Lower lobe of right lung (tissue), 2 donors: ENCODE measurements at regions not wholly inside any gene's neighbourhood (a gene's known extent, or its start where the extent isn't known, plus 50 kb on each side); places are given as distances from the start of the nearest gene placed in this dataset.

Experiments
- ATAC-seq, 2 donors: fragments of 200-7000 bp; cut with Tn5 transposase; one replicate each; pipeline ENCODE4 v1.9.1; 2020 to 2022; ENCODE audit warnings: mild to moderate bottlenecking in 2 of 2, moderate library complexity in 2 of 2
- DNase-seq: peaks from one replicate; pipeline ENCODE4 v3.0.0-alpha.2; 2020
- H3K27ac ChIP-seq: fragments of 200-600 bp; one replicate; pipeline ENCODE4 v1.8.0; 2022
- H3K27me3 ChIP-seq: fragments of 200-600 bp; one replicate; pipeline ENCODE4 v1.8.0; 2022; ENCODE audit warnings: low read depth
- H3K36me3 ChIP-seq: fragments of 200-600 bp; one replicate; pipeline ENCODE4 v1.8.0; 2022; ENCODE audit warnings: mild to moderate bottlenecking
- H3K4me1 ChIP-seq: fragments of 200-600 bp; one replicate; pipeline ENCODE4 v1.8.0; 2022
- H3K4me3 ChIP-seq: fragments of 200-600 bp; one replicate; pipeline ENCODE4 v1.8.0; 2022; ENCODE audit warnings: mild to moderate bottlenecking
- H3K9me3 ChIP-seq: fragments of 200-600 bp; one replicate; pipeline ENCODE4 v1.8.0; 2022
- intact Hi-C: fragments of 100-400 bp; cut with DNase I; formaldehyde crosslinking; loops from one replicate; pipeline ENCODE4 v1.11.0; 2022
- TF ChIP-seq, protein P1 (sequence below): fragments of 200-600 bp; IDR thresholded peaks from one replicate; pipeline ENCODE4 v1.8.0; 2022; ENCODE audit warnings: antibody characterized with exemption, mild to moderate bottlenecking
- donor health status: DM: no; HTN: yes; CAD: no; lungs with severe emphysema.

DNA sequence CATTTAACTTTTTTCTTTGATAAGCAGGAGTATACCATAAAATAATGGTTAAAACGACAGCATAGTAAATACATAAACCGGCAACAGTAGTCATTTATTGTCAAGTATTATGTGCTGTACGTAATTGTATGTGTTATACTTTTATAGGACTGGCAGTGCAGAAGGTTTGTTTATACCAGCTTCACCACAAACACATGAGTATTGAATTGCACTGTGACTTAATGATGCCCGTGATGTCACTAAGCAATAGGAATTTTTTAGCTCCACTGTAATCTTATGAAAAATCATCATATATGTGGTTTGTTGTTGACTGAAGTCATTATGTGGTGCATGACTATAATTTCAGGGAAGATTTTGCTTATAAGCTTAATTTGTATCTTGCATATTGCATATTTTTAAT is 424.6 kb downstream of the PABPC4L start:
- no peaks in the 10 kb centered on the region for H3K27me3 ChIP-seq
- intact Hi-C loops, result no loop called here
- no peaks in the 10 kb centered on the region for H3K36me3 ChIP-seq
- ATAC-seq (no peak), DNase-seq (no peak)
- H3K4me3 ChIP-seq, result no peak overlapping the region
- H3K9me3 ChIP-seq, result no peaks in the 10 kb centered on the region
- H3K27ac ChIP-seq, result no peak overlapping the region
- H3K4me1 ChIP-seq, result no peaks in the 10 kb centered on the region
- TF ChIP-seq, protein P1, sequence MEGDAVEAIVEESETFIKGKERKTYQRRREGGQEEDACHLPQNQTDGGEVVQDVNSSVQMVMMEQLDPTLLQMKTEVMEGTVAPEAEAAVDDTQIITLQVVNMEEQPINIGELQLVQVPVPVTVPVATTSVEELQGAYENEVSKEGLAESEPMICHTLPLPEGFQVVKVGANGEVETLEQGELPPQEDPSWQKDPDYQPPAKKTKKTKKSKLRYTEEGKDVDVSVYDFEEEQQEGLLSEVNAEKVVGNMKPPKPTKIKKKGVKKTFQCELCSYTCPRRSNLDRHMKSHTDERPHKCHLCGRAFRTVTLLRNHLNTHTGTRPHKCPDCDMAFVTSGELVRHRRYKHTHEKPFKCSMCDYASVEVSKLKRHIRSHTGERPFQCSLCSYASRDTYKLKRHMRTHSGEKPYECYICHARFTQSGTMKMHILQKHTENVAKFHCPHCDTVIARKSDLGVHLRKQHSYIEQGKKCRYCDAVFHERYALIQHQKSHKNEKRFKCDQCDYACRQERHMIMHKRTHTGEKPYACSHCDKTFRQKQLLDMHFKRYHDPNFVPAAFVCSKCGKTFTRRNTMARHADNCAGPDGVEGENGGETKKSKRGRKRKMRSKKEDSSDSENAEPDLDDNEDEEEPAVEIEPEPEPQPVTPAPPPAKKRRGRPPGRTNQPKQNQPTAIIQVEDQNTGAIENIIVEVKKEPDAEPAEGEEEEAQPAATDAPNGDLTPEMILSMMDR, result no peak

DNA sequence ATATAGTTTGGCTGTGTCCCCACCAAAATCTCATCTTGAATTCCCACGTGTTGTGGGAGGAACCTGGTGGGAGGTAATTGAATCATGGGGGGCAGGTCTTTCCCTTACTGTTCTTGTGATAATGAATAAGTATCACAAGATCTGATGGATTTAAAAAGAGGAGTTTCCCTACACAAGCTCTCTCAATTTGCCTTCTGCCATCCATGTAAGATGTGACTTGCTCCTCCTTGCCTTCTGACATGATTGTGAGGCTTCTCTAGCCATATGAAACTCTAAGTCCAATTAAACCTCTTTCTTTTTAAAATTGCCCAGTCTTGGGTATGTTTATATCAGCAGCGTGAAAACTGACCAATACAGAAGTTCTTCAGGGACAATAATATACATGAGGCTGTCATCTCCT is 425.1 kb downstream of the PABPC4L start:
- DNase-seq (no peak), ATAC-seq (no peak)
- TF ChIP-seq, protein P1, result no peak
- Histone ChIP-seq H3K4me3 (no peak overlapping the region), H3K9me3 (no peaks in the 10 kb centered on the region), H3K4me1 (no peaks in the 10 kb centered on the region), H3K36me3 (no peaks in the 10 kb centered on the region), H3K27me3 (no peaks in the 10 kb centered on the region), H3K27ac (no peak overlapping the region)
- intact Hi-C loops, result no loop called here

DNA sequence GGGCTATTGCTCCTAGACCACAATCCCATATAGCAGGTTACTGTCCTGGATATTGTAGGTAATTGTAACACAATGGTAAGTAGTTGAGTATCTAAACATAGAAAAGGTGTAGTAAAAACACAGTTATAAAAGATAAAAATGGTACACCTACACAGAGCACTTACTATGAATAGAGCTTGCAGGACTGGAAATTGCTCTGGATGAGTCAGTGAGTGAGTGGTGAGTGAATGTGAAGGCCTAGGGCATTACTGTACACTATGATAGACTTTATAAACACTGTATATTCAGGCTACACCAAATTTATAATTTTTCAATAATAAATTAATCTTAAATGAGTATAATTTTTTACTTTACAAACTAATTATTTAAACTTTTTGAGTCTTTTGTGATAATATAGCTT is 425.7 kb downstream of the PABPC4L start:
- intact Hi-C loops, result no loop called here
- ATAC-seq, result no peak

DNA sequence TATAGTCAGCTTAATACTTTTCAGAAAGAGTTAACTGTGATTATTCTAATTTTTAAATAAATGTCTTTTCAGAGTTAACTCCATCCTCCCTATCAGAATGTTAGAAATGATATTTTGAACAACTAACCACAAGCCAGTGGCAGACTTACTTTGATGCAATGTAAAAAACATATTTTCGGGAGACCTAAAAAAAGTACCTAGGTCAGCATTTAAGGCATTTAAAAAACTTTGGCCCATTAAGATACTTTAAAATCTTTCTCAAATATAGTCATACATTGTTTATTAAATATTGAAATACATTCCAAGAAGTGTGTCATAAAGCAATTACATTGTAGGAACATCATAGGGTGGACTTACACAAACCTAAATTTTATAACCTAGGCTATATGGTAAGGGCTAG is 426.1 kb downstream of the PABPC4L start:
- DNase-seq (no peak), ATAC-seq (no peak)
- no peaks in the 10 kb centered on the region for H3K36me3 ChIP-seq
- no peaks in the 10 kb centered on the region for H3K9me3 ChIP-seq
- H3K27me3 ChIP-seq, result no peaks in the 10 kb centered on the region
- no peaks in the 10 kb centered on the region for H3K4me1 ChIP-seq
- no peak overlapping the region for H3K27ac ChIP-seq
- H3K4me3 ChIP-seq, result no peak overlapping the region
- intact Hi-C loops, result no loop called here
- TF ChIP-seq, protein P1, result no peak

More for the DNA sequence above, 425.7 kb downstream of the PABPC4L start:
- Histone ChIP-seq H3K9me3 (no peaks in the 10 kb centered on the region), H3K36me3 (no peaks in the 10 kb centered on the region), H3K4me3 (no peak overlapping the region), H3K27me3 (no peaks in the 10 kb centered on the region), H3K4me1 (no peaks in the 10 kb centered on the region), H3K27ac (no peak overlapping the region)
- no peak for DNase-seq
- TF ChIP-seq, protein P1, result no peak

DNA sequence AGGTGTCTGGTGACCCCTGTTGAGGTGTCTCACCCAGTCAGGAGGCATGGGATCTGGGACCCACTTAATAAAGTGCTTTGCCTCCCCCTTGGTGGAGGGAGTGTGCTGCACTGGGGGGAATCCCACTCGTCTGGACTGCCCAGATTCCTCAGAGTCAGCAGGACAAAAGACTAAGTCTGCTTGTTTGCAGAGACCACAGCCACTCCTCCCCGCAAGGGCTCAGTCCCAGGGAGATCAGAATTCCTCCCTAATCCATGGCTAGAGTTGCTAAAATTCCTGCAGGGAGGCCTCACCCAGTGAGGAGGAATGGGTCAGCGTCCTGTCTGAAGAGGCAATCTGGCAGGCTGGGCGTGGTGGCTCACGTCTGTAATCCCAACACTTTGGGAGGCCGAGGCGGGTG is 442.2 kb downstream of the PABPC4L start:
- intact Hi-C loops, result no loop called here
- Histone ChIP-seq H3K4me3 (no peak overlapping the region), H3K9me3 (no peaks in the 10 kb centered on the region)

More for the DNA sequence above, 442.2 kb downstream of the PABPC4L start:
- TF ChIP-seq, protein P1, result no peak
- Histone ChIP-seq H3K4me1 (no peaks in the 10 kb centered on the region), H3K27ac (no peak overlapping the region), H3K27me3 (no peaks in the 10 kb centered on the region), H3K36me3 (no peaks in the 10 kb centered on the region)
- DNase-seq, result no peak
- ATAC-seq, result no peak
